Coronary artery (tissue), 2 donors: ENCODE measurements at regions not wholly inside any gene's neighbourhood (a gene's known extent, or its start where the extent isn't known, plus 50 kb on each side); places are given as distances from the start of the nearest gene placed in this dataset.

ENCODE experiments used
- DNase-seq: peaks from one replicate; pipeline ENCODE4 v3.0.0-alpha.2; 2017; ENCODE audit warnings: low spot score
- H3K27ac ChIP-seq, 2 donors: fragments of 200-600 bp; sonication (generic); one replicate each; pipeline ENCODE4 v1.5.1; 2016 to 2019
- H3K4me3 ChIP-seq: fragments of 200-600 bp; sonication (generic); 2 replicates; pipeline ENCODE4 v1.5.1; 2016; ENCODE audit warnings: mild to moderate bottlenecking, moderate library complexity
- TF ChIP-seq, protein P1 (sequence below): fragments of 200-600 bp; sonication (generic); IDR thresholded peaks from one replicate; pipeline ENCODE4 v1.5.1; 2019; ENCODE audit warnings: antibody characterized with exemption

DNA sequence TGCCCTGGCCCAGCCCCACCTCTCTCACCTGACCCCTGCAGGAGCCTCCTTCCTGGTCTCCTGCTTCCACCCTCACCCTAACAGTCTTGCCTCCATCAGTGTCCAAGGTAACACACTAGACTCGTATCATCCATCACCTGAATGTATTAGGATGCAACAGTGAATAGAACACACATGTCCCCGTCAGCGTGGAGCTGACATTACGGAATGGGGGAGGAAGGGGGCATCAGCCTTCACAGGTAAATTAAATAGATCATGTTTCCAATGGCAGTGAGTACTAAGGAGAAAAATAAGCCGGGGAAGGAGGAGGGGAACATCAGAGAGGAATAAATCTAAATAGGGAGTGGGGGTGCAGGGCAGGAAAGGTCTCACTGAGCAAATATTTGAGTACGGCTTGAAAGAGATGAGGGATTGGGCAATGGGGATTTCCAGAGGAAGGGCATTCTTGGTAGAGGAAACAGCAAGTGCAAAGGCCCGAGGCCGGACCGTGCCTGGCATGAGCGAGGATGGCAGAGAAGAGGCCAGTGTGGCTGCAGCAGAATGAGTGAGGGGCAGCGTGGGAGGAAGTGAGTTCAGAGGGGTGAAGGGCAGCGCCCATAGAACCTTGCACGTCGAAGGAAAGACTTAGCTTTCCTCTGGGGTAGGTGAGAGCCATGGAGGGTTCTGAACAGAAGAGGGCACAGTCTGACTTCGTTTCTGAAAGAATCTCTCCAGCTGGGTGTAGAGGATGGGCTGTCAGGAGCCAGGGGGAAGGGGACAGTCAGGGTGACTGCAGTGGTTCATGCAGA, 110.1 kb upstream of the PTPN1 start:
- DNase-seq, result no peak
- peak overlapping the region; percentile 95 to 98 for H3K27ac ChIP-seq

DNA sequence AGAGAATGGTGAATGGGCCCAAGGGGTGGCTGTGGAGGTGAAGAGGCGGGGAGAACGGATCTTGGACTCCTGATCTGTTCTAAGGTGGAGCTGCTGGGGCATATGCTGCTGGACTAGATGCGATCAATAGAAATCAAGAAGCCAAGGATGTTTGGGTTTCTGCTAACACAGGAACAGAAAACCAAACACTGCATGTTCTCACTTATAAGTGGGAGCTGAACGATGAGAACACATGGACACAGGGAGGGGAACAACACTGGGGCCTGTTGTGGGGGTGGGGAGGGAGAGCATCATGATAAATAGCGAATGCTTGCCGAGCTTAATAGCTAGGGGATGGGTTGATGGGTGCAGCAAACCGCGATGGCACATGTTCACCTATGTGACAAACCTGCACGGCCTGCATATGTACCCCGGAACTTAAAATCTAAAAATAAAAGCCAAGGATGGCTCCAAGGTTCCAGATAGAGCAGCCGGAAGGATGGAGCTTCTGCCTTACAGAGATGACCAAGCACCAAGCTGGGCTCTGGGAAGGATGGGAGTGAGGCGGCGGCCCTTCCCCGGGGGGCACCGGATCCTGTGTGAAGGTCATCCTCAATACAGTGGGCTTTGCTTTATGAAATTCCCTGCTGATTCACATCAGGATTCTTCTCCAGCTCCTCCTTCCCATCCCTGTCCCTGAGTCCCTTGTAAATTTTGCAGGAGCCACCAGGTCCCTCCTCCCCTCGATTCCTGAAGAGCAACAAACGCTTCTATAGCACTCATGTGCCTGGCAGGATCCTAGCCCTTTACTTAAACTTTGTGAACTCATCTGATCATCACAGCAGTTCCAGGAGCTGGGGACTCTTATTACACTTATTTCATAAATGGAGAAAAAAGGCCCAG, 109.2 kb upstream of the PTPN1 start:
- TF ChIP-seq, protein P1, sequence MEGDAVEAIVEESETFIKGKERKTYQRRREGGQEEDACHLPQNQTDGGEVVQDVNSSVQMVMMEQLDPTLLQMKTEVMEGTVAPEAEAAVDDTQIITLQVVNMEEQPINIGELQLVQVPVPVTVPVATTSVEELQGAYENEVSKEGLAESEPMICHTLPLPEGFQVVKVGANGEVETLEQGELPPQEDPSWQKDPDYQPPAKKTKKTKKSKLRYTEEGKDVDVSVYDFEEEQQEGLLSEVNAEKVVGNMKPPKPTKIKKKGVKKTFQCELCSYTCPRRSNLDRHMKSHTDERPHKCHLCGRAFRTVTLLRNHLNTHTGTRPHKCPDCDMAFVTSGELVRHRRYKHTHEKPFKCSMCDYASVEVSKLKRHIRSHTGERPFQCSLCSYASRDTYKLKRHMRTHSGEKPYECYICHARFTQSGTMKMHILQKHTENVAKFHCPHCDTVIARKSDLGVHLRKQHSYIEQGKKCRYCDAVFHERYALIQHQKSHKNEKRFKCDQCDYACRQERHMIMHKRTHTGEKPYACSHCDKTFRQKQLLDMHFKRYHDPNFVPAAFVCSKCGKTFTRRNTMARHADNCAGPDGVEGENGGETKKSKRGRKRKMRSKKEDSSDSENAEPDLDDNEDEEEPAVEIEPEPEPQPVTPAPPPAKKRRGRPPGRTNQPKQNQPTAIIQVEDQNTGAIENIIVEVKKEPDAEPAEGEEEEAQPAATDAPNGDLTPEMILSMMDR, result no peak
- H3K27ac ChIP-seq, result peak overlapping the region; percentile 95 to 98
- no peak overlapping the region for H3K4me3 ChIP-seq
- no peak for DNase-seq

More for the DNA sequence above, 110.1 kb upstream of the PTPN1 start:
- TF ChIP-seq, protein P1, result no peak
- no peak overlapping the region for H3K4me3 ChIP-seq

DNA sequence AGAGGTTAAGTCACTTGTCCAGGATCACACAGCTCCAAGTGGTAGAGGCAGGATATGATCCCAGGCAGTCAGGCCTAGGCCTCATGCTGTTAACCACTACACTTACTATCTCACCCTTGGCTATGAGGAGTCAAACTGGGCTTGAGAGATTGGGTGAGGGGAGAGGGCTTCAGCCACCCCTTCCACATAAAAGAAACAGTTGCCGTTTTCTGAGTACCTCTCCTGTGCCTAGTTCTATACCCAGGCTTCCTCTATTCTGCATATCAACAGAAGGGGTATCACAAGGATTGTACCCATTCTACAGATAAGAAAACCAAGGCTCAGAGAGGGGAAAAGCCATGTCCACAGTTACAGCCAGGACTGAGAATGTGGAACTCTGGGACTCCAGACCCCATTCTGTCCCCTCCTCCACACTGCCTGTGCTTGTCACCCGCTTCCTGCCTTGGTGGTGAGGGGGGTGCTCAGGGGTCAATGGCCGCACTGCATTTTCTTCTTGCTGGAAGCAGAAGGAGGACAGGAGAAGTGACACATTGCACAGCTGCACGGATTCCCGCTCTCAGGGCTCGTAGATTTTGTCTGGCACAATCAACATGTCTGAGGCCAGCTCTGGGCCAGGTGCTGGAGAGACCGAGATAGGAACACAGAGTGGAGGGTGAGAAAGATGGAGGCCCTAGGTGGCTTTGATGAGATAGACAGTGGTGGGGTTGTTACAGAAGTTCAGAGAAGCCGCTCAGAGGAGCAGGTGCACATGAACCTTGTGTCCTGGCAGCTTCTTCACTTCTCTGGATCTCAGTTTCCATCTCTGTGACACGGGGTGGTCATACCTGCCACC, 108.4 kb upstream of the PTPN1 start:
- H3K4me3 ChIP-seq, result no peak overlapping the region
- TF ChIP-seq, protein P1, result no peak
- H3K27ac ChIP-seq, result peak overlapping the region; percentile 95 to 98
- no peak for DNase-seq

DNA sequence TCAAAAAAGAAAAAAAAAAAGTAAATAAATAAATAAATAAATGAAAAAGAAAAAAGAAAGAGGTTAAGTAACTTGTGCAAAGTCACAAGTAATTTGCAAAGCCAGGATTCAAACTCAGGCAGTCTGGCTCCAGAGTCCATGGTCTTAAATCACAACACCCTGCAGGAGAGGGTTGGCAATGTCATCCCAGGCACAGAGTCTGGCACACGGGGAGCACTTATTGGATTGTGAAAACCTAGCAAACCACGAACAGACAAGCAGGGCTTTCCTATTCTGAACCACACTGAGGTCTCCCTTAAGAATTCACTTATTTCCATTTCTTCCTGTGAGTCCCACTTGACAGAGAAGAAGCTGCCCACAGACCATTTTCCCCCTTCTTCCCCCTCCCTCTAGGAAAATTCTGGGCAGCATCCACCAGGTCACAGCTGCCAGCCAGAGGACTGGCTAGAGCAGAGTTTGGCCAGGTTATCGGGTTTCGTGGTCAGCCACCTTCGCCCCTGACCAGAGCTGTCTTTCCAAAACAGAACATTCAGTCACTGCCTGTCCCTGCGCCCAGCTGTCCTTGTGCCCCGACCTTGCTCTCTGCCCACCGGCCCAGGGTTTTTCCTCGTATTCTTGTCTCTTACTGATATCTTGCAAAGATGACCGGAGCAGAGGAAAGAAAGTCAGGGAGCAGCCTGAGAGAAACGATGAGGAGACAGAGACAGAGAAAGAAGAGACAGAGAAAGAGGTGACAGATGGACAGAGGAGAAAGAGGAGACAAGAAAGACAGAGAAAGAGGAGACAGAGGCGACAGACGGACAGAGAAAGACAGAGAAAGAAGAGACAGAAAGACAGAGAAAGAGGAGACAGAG, 106.4 kb upstream of the PTPN1 start:
- Histone ChIP-seq H3K27ac (peak overlapping the region; percentile 72 to 98), H3K4me3 (no peak overlapping the region)
- DNase-seq, result no peak
- TF ChIP-seq, protein P1, result no peak

DNA sequence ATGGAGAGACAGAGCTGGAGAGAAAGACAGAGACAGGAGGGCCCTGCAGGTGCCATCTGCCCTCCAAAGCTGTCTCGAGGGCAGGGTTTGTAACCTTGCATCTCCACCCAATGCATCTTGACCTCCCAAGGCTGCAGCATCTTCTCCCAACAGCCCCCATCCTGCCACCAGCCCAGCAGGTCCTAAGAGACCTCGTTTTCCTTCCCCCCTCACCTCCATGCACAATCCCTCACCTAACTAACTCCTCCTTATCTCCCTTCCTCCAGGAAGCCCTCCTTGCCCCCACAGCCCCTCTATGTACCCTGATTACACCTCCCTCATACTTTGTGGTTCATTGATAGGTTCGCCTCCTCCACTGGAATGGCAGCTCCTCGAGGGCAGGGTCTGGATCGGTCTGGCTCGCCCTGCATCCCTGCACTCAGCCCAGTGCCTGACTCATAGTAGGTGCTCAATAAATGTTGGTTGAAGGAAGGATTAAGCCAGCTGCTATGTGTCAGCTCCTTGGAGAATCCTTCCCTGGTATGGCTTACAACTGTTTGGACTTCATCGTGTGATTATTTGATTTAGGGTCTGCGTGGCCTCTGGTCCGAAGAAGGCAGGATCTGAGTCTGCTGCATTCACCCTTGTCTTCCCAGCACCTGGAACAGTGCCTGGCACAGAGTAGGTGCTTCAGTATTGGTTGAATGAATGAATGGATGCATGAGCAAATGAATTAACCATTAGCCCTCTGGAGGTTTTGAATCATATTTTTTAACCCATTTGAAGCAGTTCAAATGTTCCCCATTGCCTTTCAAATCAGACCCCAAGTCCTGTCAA, 105.6 kb upstream of the PTPN1 start:
- TF ChIP-seq, protein P1, result no peak
- no peak for DNase-seq
- Histone ChIP-seq H3K27ac (peak overlapping the region; percentile 72 to 98), H3K4me3 (no peak overlapping the region)
